ENCODE measurements at regions not wholly inside any gene's neighbourhood (a gene's known extent, or its start where the extent isn't known, plus 50 kb on each side); places are given as distances from the start of the nearest gene placed in this dataset.

DNA sequence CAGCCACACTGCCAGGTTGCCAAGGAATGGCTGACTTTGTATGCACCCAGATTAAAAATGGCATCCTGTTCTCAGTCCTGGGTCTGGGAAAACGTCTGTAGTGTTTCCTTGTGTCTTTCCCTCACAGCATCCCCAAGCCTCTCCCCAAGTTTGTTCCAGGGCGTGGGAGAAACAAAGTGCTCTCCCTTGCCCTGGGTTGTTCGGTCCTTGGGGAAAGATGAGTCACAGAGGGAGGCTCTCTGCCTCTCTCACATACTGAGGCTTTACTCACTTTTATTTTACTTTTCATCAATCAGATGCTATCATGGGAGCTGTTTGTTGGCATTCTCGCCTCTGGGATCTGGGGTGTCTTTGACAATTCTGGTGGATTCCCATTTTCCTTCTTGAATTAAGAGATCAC is 492.3 kb downstream of the XIRP2 start (continued):
- TF ChIP-seq EZH2phosphoT487 (IDR thresholded peaks at IDR 0.05; ENCODE audit: borderline replicate concordance, low read depth) (no peak), NRF1 (IDR thresholded peaks at IDR 0.05; ENCODE audit: low read depth, low read length) (no peak), NFIC (IDR thresholded peaks at IDR 0.05; ENCODE audit: borderline replicate concordance) (no peak)
- TF ChIP-seq, protein P1, sequence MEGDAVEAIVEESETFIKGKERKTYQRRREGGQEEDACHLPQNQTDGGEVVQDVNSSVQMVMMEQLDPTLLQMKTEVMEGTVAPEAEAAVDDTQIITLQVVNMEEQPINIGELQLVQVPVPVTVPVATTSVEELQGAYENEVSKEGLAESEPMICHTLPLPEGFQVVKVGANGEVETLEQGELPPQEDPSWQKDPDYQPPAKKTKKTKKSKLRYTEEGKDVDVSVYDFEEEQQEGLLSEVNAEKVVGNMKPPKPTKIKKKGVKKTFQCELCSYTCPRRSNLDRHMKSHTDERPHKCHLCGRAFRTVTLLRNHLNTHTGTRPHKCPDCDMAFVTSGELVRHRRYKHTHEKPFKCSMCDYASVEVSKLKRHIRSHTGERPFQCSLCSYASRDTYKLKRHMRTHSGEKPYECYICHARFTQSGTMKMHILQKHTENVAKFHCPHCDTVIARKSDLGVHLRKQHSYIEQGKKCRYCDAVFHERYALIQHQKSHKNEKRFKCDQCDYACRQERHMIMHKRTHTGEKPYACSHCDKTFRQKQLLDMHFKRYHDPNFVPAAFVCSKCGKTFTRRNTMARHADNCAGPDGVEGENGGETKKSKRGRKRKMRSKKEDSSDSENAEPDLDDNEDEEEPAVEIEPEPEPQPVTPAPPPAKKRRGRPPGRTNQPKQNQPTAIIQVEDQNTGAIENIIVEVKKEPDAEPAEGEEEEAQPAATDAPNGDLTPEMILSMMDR (IDR thresholded peaks at IDR 0.05) = no peak
- TF ChIP-seq, protein P2, sequence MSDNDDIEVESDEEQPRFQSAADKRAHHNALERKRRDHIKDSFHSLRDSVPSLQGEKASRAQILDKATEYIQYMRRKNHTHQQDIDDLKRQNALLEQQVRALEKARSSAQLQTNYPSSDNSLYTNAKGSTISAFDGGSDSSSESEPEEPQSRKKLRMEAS (IDR thresholded peaks at IDR 0.05; ENCODE audit: low read depth) = no peak

DNA sequence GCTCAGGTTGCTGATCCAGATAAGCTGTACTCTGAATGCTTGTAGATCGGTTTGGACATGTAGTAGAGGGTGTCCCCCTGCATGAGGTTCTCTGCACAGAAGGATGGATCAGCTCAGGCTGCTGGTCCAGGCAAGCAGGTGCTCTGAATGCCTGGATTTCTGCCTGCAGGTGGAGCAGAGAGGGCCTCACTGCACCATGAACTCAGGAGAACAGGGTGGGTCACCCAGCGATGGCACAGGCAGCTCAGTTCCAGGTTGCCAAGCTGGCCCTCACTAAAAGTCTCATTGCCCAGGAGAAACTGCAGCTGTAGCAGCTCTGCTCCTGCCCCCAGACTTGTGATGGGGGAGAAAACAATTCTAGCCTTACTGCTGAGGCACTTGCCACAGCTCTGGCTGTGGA is 491.8 kb downstream of the XIRP2 start:
- H3K4me1 ChIP-seq (ENCODE audit: control insufficient read depth in 1 of 2, insufficient read depth in 2 of 2, low read depth in 1 of 2, low read length in 1 of 2) = no peaks in the 10 kb centered on the region
- ChIA-PET POLR2A (no interaction called here), CTCF (no interaction called here)
- 58% methylated on average over 2 of the region's 2 CpGs for WGBS (ENCODE audit: low lambda C conversion rate)
- H2AFZ ChIP-seq (ENCODE audit: low read depth) = no peak overlapping the region
- H3K79me2 ChIP-seq (ENCODE audit: insufficient read depth) = no peaks in the 10 kb centered on the region
- no peaks in the 10 kb centered on the region for H3F3A ChIP-seq (replicated peaks; ENCODE audit: insufficient read depth)
- TF ChIP-seq EZH2phosphoT487 (IDR thresholded peaks at IDR 0.05; ENCODE audit: borderline replicate concordance, low read depth) (no peak), RXRA (IDR thresholded peaks at IDR 0.05; ENCODE audit: borderline replicate concordance, low read depth) (no peak), RAD21 (IDR thresholded peaks at IDR 0.05; ENCODE audit: low read length) (no peak), TCF12 (IDR thresholded peaks at IDR 0.05) (no peak), NRF1 (IDR thresholded peaks at IDR 0.05; ENCODE audit: low read depth, low read length) (no peak)
- TF ChIP-seq, protein P3, sequence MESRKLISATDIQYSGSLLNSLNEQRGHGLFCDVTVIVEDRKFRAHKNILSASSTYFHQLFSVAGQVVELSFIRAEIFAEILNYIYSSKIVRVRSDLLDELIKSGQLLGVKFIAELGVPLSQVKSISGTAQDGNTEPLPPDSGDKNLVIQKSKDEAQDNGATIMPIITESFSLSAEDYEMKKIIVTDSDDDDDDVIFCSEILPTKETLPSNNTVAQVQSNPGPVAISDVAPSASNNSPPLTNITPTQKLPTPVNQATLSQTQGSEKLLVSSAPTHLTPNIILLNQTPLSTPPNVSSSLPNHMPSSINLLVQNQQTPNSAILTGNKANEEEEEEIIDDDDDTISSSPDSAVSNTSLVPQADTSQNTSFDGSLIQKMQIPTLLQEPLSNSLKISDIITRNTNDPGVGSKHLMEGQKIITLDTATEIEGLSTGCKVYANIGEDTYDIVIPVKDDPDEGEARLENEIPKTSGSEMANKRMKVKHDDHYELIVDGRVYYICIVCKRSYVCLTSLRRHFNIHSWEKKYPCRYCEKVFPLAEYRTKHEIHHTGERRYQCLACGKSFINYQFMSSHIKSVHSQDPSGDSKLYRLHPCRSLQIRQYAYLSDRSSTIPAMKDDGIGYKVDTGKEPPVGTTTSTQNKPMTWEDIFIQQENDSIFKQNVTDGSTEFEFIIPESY (IDR thresholded peaks at IDR 0.05; ENCODE audit: borderline replicate concordance, low read depth) = no peak
- H3K27me3 ChIP-seq (ENCODE audit: insufficient read depth) = no peaks in the 10 kb centered on the region
- no peaks in the 10 kb centered on the region for H3K9me2 ChIP-seq
- no peak overlapping the region for H3K27ac ChIP-seq (ENCODE audit: low read depth in 2 of 2, low read length in 1 of 2)
- no peaks in the 10 kb centered on the region for H3K36me3 ChIP-seq (replicated peaks in 1 of 2; ENCODE audit: control insufficient read depth in 1 of 2, insufficient read depth in 2 of 2, low read length in 1 of 2)
- H3K9me3 ChIP-seq = no peaks in the 10 kb centered on the region
- no peak overlapping the region for H3K9ac ChIP-seq
- H4K20me1 ChIP-seq (ENCODE audit: insufficient read depth) = no peaks in the 10 kb centered on the region
- H3K4me2 ChIP-seq = no peak overlapping the region
- no peak for DNase-seq
- no peak overlapping the region for H3K4me3 ChIP-seq (ENCODE audit: low read depth in 2 of 2, low read length in 1 of 2)

DNA sequence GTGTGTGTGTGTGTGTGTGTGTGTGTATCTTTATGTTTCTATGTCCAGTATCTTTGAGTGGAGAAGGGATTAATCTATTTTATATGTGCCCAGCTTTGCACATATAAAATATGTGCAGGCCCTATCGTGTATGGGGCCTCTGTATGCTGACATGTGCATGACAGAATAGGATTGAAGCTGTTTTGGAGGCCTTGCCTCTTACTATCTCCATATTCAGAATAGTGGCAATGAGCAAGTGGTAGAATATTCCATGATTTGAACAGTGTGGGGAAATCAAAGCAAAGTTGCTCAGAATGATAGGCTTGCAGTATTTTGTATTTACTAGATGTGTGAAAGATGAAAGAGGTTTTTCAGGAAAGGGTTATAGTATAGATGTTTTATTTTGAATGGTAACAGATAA is 480.8 kb downstream of the XIRP2 start:
- H3K4me3 ChIP-seq (ENCODE audit: low read depth in 2 of 2, low read length in 1 of 2) = no peak overlapping the region
- no peak for TF ChIP-seq CHD2 (IDR thresholded peaks at IDR 0.05; ENCODE audit: low read length, partially characterized antibody)
- TF ChIP-seq ELF1 (IDR thresholded peaks at IDR 0.05) = no peak
- TF ChIP-seq, protein P4, sequence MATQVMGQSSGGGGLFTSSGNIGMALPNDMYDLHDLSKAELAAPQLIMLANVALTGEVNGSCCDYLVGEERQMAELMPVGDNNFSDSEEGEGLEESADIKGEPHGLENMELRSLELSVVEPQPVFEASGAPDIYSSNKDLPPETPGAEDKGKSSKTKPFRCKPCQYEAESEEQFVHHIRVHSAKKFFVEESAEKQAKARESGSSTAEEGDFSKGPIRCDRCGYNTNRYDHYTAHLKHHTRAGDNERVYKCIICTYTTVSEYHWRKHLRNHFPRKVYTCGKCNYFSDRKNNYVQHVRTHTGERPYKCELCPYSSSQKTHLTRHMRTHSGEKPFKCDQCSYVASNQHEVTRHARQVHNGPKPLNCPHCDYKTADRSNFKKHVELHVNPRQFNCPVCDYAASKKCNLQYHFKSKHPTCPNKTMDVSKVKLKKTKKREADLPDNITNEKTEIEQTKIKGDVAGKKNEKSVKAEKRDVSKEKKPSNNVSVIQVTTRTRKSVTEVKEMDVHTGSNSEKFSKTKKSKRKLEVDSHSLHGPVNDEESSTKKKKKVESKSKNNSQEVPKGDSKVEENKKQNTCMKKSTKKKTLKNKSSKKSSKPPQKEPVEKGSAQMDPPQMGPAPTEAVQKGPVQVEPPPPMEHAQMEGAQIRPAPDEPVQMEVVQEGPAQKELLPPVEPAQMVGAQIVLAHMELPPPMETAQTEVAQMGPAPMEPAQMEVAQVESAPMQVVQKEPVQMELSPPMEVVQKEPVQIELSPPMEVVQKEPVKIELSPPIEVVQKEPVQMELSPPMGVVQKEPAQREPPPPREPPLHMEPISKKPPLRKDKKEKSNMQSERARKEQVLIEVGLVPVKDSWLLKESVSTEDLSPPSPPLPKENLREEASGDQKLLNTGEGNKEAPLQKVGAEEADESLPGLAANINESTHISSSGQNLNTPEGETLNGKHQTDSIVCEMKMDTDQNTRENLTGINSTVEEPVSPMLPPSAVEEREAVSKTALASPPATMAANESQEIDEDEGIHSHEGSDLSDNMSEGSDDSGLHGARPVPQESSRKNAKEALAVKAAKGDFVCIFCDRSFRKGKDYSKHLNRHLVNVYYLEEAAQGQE (IDR thresholded peaks at IDR 0.05; ENCODE audit: low read depth, low read length) = no peak
- TF ChIP-seq, protein P5, sequence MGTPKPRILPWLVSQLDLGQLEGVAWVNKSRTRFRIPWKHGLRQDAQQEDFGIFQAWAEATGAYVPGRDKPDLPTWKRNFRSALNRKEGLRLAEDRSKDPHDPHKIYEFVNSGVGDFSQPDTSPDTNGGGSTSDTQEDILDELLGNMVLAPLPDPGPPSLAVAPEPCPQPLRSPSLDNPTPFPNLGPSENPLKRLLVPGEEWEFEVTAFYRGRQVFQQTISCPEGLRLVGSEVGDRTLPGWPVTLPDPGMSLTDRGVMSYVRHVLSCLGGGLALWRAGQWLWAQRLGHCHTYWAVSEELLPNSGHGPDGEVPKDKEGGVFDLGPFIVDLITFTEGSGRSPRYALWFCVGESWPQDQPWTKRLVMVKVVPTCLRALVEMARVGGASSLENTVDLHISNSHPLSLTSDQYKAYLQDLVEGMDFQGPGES (IDR thresholded peaks at IDR 0.05; ENCODE audit: low read depth, low read length) = no peak
- TF ChIP-seq, protein P6, sequence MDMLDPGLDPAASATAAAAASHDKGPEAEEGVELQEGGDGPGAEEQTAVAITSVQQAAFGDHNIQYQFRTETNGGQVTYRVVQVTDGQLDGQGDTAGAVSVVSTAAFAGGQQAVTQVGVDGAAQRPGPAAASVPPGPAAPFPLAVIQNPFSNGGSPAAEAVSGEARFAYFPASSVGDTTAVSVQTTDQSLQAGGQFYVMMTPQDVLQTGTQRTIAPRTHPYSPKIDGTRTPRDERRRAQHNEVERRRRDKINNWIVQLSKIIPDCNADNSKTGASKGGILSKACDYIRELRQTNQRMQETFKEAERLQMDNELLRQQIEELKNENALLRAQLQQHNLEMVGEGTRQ (IDR thresholded peaks at IDR 0.05; ENCODE audit: borderline replicate concordance, low read depth, low read length) = no peak
- no peaks in the 10 kb centered on the region for H3K79me2 ChIP-seq (ENCODE audit: insufficient read depth)
- H3K4me2 ChIP-seq = no peak overlapping the region
- H3K9ac ChIP-seq = no peak overlapping the region
- H3K9me3 ChIP-seq = no peaks in the 10 kb centered on the region
- H3K27me3 ChIP-seq (ENCODE audit: insufficient read depth) = no peaks in the 10 kb centered on the region
- 38% methylated on average over 1 of the region's 1 CpG for WGBS (ENCODE audit: low lambda C conversion rate)
- no peaks in the 10 kb centered on the region for H3K4me1 ChIP-seq (ENCODE audit: control insufficient read depth in 1 of 2, insufficient read depth in 2 of 2, low read depth in 1 of 2, low read length in 1 of 2)
- no peaks in the 10 kb centered on the region for H3F3A ChIP-seq (replicated peaks; ENCODE audit: insufficient read depth)
- no peaks in the 10 kb centered on the region for H3K36me3 ChIP-seq (replicated peaks in 1 of 2; ENCODE audit: control insufficient read depth in 1 of 2, insufficient read depth in 2 of 2, low read length in 1 of 2)
- ChIA-PET CTCF (no interaction called here), POLR2A (no interaction called here)
- no peaks in the 10 kb centered on the region; the same call in 1 of the 2 replicates for H3K9me2 ChIP-seq
- no peak for DNase-seq
- no peak overlapping the region for H3K27ac ChIP-seq (ENCODE audit: low read depth in 2 of 2, low read length in 1 of 2)
- no peaks in the 10 kb centered on the region for H4K20me1 ChIP-seq (ENCODE audit: insufficient read depth)
- H2AFZ ChIP-seq (ENCODE audit: low read depth) = no peak overlapping the region

Data from SK-N-SH (cell line).